ENCODE measurements at regions not wholly inside any gene's neighbourhood (a gene's known extent, or its start where the extent isn't known, plus 50 kb on each side); places are given as distances from the start of the nearest gene placed in this dataset.
"Not testable (repeated sequence)": the region's sequence is repeated elsewhere in the genome, so short reads cannot be mapped to it uniquely, and the experiment has no call there.

DNA sequence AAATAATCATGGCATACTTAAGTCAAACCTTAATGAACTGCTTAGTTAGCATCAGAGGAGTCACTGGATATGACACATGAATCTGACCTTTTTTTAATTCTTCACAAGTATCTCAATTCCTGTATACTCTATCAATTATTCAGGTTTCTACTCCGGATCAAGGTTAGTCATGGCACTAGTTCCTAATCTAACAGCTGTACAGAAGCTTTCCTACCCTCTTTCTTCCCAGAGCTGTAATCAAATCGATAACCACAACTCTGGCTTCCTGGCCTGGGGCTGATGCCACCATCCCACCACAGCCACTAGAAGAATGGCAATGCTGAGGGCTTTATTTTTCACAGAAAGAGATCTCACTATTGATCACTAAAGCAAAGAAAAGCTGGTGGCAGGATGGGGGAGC, 718.5 kb downstream of the SMARCA1 start:
- DNase-seq (no peak), FAIRE-seq (no peak)
- H3K4me3 ChIP-seq (ENCODE audit: low read length in 3 of 3), result no peak overlapping the region
- no peaks in the 10 kb centered on the region for H3K36me3 ChIP-seq (ENCODE audit: control insufficient read depth in 2 of 3, insufficient read depth in 3 of 3, low read length in 3 of 3)
- no peak for TF ChIP-seq CTCF (IDR thresholded peaks at IDR 0.05; ENCODE audit: borderline replicate concordance, extremely low read depth, insufficient read depth)
- no peak overlapping the region for H3K27ac ChIP-seq (ENCODE audit: low read depth in 2 of 2, low read length in 2 of 2)
- no peaks in the 10 kb centered on the region for H3K27me3 ChIP-seq (ENCODE audit: control insufficient read depth, insufficient read depth, low read length)
- no peaks in the 10 kb centered on the region for H3K9me3 ChIP-seq (ENCODE audit: control insufficient read depth in 2 of 3, insufficient read depth in 1 of 3, low read length in 3 of 3)
- no peaks in the 10 kb centered on the region for H3K4me1 ChIP-seq (ENCODE audit: control insufficient read depth in 2 of 3, insufficient read depth in 2 of 3, low read depth in 1 of 3, low read length in 3 of 3)
- H3K9ac ChIP-seq (ENCODE audit: low read length in 3 of 3), result no peak overlapping the region
- intact Hi-C loops (cut with DNase I), result no loop called here

GRCh38 chrX:128800138-128800537, 723.2 kb downstream of the SMARCA1 start:
- TF ChIP-seq CTCF (IDR thresholded peaks at IDR 0.05; ENCODE audit: borderline replicate concordance, extremely low read depth, insufficient read depth), result no peak
- FAIRE-seq (no peak), DNase-seq (no peak)
- H3K27me3 ChIP-seq (ENCODE audit: control insufficient read depth, insufficient read depth, low read length), result no peaks in the 10 kb centered on the region
- no peaks in the 10 kb centered on the region for H3K4me1 ChIP-seq (ENCODE audit: control insufficient read depth in 2 of 3, insufficient read depth in 2 of 3, low read depth in 1 of 3, low read length in 3 of 3)
- H3K4me3 ChIP-seq (ENCODE audit: low read length in 3 of 3), result no peak overlapping the region
- no peak overlapping the region for H3K9ac ChIP-seq (ENCODE audit: low read length in 3 of 3)
- no peaks in the 10 kb centered on the region for H3K36me3 ChIP-seq (ENCODE audit: control insufficient read depth in 2 of 3, insufficient read depth in 3 of 3, low read length in 3 of 3)
- H3K9me3 ChIP-seq (ENCODE audit: control insufficient read depth in 2 of 3, insufficient read depth in 1 of 3, low read length in 3 of 3), result no peaks in the 10 kb centered on the region
- H3K27ac ChIP-seq (ENCODE audit: low read depth in 2 of 2, low read length in 2 of 2), result no peak overlapping the region
- intact Hi-C loops (cut with DNase I), result no loop called here

- FAIRE-seq; H3K36me3 ChIP-seq (ENCODE audit: control insufficient read depth in 2 of 3, insufficient read depth in 3 of 3, low read length in 3 of 3); H3K27me3 ChIP-seq (ENCODE audit: control insufficient read depth, insufficient read depth, low read length); H3K4me3 ChIP-seq (ENCODE audit: low read length in 3 of 3); H3K9me3 ChIP-seq (ENCODE audit: control insufficient read depth in 2 of 3, insufficient read depth in 1 of 3, low read length in 3 of 3); intact Hi-C loops (cut with DNase I); H3K27ac ChIP-seq (ENCODE audit: low read depth in 2 of 2, low read length in 2 of 2); H3K9ac ChIP-seq (ENCODE audit: low read length in 3 of 3); H3K4me1 ChIP-seq (ENCODE audit: control insufficient read depth in 2 of 3, insufficient read depth in 2 of 3, low read depth in 1 of 3, low read length in 3 of 3); DNase-seq: not testable (repeated sequence)
Observed at GRCh38 chrX:128783139-128783538, 730.9 kb upstream of the ACTRT1 start.

DNA sequence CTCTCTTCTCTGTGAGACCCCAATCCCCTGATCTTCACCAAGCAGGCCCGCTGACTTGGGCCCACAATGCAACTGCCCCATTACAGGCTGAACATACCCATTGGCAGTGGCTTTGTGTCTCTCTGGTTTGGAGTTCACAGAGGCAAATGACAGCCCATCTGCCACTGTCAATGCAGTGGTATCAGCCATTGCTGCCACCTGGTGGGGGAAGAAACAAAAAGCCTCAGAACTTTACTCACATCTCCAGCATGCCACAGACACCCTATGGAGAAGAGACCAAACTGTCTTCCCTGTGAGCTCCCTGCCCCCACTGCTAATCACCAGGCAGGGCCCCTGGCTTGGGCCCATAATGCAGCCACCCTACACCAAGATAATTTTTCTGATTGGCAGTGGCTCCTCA, 729.3 kb upstream of the ACTRT1 start:
- no peak overlapping the region for H3K9ac ChIP-seq (ENCODE audit: low read length in 3 of 3)
- H3K4me1 ChIP-seq (ENCODE audit: control insufficient read depth in 2 of 3, insufficient read depth in 2 of 3, low read depth in 1 of 3, low read length in 3 of 3), result no peaks in the 10 kb centered on the region
- H3K9me3 ChIP-seq (ENCODE audit: control insufficient read depth in 2 of 3, insufficient read depth in 1 of 3, low read length in 3 of 3), result no peaks in the 10 kb centered on the region
- DNase-seq (peak in 4 of 5 donors; percentile 12 to 30 (median 20)), FAIRE-seq (no peak)
- no peak for TF ChIP-seq CTCF (IDR thresholded peaks at IDR 0.05; ENCODE audit: borderline replicate concordance, extremely low read depth, insufficient read depth)
- no peak overlapping the region for H3K4me3 ChIP-seq (ENCODE audit: low read length in 3 of 3)
- H3K27ac ChIP-seq (ENCODE audit: low read depth in 2 of 2, low read length in 2 of 2), result no peak overlapping the region
- intact Hi-C loops (cut with DNase I), result no loop called here
- no peaks in the 10 kb centered on the region for H3K27me3 ChIP-seq (ENCODE audit: control insufficient read depth, insufficient read depth, low read length)
- H3K36me3 ChIP-seq (ENCODE audit: control insufficient read depth in 2 of 3, insufficient read depth in 3 of 3, low read length in 3 of 3), result no peaks in the 10 kb centered on the region

Measured in kidney (tissue), 13 donors.